EL (cell line): ENCODE measurements at regions not wholly inside any gene's neighbourhood (a gene's known extent, or its start where the extent isn't known, plus 50 kb on each side); places are given as distances from the start of the nearest gene placed in this dataset.
"Not testable (repeated sequence)": the region's sequence is repeated elsewhere in the genome, so short reads cannot be mapped to it uniquely, and the experiment has no call there.

Experiments used
- DNase-seq: peaks from one replicate; pipeline ENCODE4 v3.0.0-alpha.2; 2016

DNA sequence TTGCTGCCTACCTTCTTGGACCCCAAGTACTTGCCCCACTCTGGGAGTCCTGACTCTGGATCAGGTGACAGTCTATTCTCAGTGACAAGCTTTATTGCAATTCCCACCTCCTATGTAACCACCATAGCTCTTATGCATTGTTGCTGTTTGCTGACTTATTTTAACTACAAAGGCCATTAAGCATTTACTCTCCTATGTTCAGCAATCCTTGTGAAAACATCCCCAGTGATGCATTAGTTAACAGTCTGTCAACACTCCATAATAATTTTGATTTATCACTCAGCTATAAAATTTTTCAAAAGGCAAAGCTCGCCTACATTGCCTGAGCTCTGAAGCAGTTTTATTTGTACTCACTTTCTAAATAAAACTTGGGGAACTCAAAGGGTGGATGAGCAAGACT lies 871.8 kb upstream of the SORCS1 start:
- no peak for DNase-seq

DNA sequence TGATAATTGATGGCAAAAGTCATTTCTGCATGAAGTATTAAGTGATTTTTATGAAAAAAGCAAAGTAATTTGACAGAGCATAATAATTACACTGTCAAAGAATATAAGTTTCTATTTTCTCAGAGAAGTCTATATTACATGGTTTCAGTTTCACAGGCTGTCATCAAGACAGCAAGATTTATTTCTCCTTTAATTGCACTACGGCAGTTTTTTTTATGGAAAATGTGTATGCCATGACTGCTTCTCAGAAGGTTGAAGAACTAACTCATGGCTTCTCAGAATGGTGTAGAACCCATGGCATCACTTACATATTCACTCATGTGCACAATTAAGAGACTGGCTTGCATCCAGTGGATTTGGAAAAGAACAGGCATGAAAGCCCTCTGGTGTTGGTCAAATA lies 870.3 kb upstream of the SORCS1 start:
- no peak for DNase-seq

DNA sequence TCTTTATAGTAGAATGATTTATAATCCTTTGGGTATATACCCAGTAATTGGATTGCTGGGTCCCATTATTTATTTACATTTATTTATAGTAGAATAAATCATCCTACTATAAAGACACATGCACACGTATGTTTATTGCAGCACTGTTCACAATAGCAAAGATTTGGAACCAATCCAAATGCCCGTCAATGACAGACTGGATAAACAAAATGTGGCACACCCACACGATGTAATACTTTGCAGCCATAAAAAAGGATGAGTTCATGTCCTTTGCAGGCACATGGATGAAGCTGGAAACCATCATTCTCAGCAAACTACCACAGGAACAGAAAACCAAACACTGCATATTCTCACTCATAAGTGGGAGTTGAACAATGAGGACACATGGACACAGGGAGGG lies 869.0 kb upstream of the SORCS1 start:
- not testable (repeated sequence) for DNase-seq

DNA sequence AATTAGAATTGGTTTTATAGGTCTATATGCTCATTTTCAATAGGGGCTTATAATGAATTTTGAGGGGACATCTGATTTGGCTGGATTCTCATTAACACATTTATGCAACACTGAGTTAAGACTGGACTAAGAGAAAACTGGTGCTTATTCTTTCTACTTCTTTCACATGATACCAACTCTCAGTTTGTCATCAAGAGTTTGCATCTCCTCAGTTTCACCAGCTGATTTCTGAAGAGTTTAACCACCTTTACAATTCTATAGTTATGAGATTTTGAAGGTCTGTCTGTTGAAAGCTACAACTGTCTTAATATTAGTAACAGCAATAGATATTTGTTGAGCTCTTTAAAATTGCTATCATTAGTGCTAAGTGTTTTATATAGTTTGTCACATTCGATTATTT lies 867.0 kb upstream of the SORCS1 start:
- no peak for DNase-seq

DNA sequence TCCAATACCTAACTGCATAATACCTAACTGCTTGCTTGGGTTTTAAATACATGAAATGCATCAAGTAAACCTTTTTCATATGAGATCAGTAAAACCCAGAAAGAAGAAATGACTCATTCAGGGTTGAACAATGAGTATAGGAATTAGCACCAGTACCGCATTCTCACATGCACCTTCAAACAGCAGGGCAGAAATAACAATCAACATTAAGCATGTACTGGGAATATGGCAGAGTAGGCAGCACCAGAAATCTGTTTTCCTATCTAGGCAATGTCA lies 850.3 kb upstream of the SORCS1 start:
- DNase-seq, result no peak

DNA sequence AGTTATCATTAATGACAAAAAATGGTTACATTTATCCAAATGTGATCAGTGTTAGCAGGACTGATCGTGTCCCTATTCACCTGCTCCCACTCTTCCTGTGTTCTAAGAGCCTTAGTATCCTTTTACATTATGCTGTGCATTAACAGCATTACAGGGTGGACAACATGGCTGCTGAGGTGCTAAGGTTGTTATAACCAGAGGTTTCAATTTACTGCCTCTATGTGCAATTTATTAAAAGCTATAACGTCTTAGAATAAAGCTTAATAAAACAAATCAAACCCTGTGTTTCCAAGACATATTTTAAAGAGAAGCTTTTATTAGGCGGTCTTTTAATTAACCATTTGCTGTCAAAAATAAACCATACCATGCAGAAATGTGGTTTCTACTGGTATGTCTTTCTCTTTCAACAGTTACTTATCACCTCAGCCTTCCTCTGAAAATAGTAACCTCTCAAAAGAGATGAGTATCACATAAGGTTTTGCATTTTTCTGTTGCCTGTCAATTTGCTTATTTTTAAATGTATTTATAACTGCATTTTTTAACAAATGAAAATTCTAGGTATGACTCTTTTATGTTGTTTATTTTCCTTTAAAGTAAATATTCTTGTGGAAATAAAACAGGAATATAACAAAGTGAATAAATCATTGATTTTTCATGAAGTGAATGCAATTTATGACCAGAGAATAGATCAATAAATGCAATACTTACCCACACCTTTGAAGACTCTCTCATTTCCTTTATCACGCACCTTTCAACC lies 849.8 kb upstream of the SORCS1 start:
- no peak for DNase-seq

DNA sequence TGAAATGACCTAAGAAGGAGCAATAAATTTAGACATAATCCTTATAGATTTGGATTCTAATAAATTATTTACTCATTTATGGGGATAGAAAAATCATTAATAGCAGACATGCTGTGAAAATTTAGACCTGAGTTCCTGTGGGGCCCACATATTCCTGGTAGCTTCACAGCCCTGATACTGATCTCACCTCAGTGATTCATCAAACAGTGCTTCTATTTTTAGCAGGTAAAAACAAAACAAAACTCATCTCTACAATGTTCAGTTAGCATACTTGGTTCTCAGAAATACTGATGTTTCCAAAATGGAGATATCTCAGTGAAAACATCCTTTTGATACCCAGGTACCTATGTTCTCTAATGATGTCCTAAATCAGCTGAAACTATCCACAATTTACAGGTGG lies 841.1 kb upstream of the SORCS1 start:
- no peak for DNase-seq

DNA sequence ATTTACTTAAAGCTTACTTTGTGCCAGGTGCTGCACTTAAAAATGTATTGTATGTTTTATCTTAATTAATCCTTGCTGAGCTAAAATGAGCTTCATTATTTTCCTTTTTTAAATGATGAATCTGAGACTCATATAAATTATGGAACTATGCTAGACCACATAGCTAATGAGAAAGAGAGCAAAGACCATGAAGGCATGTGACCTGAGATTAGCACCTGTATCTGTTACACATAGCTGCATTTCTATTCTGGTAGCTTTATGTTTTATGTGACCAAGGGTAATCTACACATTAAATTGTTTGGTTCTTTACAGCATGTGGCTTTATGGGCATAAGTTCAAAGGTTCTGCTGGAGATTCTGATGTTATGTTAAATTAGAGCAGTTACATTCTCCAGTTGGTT lies 839.1 kb upstream of the SORCS1 start:
- DNase-seq, result no peak

DNA sequence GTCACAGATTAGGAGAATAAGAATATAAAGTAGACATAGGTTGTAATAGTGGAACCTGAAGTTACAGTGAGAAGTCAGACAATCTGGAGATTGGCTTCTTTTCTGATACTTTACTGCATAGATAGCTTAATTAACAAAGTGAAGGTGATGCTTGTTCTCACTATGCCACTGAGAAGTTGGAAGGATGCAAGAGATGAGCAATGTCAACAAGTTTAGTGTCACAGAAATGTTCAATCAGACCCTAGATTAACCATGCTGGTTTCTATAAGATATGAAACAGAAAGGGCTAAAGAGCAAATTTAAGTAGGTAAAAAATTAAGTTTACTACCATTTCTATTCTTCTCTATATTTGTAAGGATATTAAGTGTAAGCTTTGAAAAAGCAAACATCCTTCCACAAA lies 838.6 kb upstream of the SORCS1 start:
- DNase-seq, result no peak

DNA sequence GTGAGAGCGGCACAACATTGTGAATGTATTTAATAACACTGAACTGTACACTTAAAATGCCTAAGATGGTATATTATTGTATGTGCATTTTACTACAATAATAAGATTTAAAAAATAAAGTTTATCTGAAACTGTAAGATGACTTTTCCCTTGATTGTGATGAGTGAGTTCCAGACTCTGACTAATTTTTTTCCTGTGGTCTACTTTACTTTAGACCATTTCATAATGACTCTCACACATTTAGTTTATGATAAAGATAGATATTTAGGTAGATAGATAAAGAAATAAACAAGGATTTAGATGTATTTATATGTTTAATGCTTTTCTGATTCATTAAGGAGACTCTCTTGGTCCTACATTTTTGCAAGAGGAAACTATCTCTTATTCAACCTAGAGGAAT lies 835.9 kb upstream of the SORCS1 start:
- no peak for DNase-seq

DNA sequence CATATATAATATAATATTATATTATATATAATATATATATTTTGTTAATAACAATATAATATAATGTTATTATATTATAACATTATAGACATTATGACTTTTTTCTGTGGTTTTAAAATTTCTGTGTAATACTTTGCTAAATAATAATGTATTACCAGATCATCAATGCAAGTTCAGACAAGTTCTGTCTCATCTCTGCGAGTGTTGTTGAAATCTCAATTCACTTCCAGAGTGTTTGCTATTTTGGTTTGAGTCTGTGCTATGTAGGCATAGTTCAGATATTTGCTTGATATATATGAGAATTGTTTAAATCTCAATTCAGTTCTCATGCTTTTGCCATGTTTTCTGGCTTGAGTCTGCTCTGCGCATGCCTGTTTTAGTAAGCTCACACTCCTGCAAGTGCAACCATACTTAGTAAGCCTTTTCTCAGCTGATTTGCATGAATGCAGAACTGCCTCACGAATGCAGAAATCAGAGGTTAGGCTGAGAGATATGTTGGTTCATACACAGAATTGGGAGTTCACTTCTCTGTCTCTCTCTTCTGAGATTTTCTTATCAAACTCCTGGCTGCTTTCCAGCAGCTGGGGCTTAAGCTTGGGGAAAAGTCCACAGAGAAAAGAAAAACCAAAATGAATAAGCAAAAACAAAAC lies 830.2 kb upstream of the SORCS1 start:
- DNase-seq, result no peak

DNA sequence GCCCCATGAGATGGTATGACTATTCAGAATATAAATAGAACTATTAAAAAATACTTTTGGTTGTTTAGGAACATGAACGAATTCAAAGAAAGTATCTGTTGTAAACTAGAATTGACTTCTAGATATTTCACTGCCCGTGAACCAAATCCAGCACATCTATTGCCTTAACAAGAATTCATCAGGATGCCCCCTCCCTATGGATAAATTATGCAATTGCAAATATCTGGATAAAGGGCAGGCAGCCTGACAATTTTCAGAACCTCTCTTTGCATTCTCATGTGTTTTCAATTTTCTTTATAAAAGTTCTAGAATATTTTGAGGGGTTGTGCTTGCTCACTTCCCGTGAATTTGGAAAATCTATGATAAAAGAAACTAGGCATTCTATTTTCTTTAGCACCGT lies 822.1 kb upstream of the SORCS1 start:
- no peak for DNase-seq

DNA sequence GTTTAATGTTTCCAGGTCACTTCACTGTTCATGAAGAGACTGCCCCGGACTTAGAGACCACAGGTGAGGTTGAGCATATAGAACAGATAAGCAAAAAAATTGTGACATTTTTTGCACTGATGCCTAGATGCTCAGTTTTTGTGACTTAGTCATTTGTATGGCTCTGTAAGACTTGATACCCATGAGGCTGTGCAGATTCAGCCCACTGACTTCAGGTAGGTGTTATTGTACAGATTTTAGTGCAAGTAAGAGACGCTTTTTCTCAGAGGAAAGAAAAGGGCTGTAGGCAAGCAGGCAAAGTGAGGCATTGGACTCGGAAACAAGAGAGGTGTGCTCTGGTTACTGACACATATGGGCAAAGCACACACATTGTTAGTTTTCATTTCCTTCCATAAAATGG lies 820.1 kb upstream of the SORCS1 start:
- no peak for DNase-seq

DNA sequence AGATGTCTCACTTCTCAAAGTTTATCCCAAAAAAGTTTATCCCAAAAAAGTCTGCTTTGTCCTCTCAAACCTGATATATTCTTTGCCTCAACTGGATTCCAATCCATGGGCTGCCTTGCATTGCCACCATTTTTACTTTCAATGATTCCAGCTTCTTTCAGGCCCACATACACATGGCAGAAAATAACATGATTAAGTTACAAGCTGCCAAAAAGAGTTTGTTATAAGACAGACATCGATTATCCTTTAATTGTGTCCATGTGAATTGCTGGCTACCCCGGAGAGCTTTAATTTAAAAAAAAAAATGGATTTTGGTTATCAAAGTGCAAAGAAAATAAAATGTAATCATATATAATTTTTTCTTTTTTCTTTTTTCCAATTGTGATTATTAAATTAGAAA lies 819.6 kb upstream of the SORCS1 start:
- DNase-seq, result no peak

DNA sequence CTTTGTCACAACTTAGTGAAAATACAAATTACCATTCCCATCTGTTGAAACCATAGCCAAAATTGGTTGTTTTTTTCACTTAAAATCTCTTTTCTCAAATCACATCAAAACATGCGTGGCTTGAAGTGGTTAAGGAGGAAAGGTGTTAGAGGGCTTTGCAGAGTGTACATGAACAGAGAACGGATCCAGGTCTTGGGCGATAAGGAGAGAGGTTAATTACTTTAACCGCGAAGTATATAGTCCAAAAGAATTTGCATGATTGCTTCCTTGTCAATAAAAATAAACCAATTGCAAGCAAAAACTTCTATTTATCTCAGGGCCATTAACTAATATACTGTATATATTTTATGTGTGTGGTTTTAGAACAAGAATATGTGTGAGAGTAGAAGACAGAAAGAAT lies 813.9 kb upstream of the SORCS1 start:
- no peak for DNase-seq

DNA sequence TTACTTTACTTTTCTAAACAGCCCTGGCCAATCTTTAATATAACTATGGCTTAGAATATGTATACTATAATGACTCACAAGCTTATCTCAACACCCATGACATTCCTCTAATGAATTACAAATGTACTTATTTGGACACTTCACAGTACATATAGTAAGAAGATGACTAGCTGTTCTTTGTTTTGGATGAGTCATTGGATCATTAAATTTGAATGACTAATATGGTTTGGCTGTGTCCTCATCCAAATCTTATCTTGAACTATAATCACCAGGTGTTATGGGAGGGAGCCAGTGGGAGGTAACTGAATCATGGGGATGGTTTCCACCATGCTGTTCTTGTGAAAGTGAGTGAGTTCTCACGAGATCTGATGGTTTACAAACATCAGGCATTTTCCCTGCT lies 807.5 kb upstream of the SORCS1 start:
- peak; percentile 27 for DNase-seq

DNA sequence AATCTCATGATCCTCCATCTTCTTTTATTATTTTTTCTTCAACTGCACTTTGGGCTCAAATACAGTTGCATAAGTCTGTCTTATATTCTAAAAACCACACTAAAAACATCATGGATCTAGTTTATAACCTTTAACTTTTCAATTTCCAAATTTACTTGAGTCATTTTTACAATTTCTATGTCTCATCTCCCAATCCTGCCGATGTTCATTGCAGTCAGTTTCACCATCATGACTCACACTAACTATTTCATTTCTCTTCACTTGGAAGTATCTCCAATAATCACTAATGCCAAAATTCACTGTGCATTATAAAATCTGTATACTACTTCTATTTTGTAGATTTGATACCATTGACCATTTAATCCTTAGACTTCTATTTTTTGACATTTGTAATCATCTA lies 806.9 kb upstream of the SORCS1 start:
- peak; percentile 2 for DNase-seq

DNA sequence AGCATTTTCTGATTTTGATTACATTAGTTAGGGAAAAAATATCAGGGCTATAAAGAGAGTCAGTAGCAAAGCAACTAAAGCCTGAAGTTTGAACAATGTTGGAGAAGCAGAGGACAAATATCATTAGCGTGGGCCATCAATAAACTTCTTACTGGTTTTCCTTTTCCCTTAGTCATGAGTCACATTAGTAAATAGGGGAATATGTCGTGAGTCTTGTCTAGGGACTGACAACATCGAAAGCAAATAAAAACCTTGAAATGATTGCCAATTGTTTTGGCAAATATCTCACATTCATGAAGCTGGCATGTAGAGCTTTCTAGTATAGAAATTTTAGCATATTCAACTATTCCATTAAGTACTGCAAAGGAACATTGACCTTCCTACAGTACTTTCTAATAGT lies 806.0 kb upstream of the SORCS1 start:
- DNase-seq, result no peak

DNA sequence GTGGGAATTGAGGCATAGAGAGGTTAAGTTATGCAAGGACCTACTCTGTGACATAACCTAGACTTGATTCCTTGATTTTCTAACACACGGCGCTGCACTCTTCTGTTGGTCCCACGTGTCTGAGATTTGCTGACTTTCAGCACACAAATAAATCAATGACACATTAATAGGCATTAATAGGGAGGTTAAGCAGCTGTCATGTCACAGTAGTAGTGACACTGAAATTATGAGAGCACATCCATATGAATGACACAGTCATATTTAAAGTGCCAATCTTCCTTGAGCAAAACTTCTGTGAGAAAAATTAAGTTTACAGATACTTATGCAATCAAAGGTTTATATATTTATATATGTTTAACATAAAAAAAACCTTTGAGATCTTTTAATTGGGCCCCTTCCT lies 805.4 kb upstream of the SORCS1 start:
- no peak for DNase-seq

DNA sequence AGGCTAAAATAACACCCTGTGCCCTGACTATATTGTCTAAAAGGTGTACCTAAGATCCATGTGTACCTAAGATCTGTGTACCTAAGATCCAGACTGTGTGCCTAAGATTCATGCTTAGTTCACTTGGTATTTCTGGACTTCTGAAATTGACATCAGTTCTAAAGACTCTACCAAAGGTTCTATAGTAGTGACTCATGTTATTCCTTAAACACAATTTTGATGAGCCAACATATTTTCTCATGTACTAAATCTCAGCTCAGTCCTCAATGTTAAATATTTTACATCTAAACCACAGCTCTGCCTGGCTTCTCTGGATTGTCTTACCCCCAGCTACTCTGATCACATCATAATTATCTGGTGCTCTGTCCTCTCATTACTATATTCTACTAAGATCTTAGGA lies 802.3 kb upstream of the SORCS1 start:
- no peak for DNase-seq

DNA sequence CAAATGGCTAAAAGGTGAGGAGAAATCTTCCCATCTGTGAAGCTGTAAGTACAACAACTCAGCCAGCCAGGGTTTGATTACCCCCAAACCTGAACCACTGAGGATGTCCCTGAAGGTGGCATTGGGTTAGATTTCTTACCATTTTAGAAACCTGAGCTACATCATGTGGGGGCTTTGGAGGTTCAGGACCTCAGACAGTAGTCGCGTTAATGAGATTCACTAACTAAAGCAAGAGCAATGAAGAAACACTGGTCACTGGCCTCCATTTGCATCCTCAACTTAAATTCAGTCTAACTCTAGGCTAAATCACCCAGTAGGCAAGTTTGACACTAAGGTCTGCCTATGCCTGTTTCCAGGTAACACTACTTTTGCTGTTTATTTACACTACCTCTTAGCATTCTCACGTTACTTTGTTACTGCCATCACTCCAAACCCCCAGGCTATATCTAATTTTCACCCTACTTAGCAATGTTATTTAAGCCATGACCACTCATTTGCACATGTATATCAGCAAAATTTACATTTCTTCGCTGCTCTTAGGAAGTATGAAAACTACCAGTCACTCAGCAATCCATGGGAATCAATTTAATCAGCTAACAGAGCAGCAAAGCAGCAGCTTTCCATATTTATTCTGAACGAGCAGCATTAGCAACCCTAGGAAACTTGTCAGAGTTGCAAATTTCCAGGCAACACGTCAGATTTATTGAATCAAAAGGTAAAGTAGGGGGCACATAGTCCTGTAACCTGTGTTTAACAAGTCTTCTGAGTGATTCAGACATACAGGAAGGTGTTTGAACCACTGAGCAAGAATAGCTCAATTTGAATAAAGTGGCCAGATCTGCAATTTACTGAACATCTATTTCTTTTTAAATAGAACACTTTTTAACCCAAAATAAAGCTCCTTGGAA lies 788.4 kb upstream of the SORCS1 start:
- DNase-seq, result no peak

DNA sequence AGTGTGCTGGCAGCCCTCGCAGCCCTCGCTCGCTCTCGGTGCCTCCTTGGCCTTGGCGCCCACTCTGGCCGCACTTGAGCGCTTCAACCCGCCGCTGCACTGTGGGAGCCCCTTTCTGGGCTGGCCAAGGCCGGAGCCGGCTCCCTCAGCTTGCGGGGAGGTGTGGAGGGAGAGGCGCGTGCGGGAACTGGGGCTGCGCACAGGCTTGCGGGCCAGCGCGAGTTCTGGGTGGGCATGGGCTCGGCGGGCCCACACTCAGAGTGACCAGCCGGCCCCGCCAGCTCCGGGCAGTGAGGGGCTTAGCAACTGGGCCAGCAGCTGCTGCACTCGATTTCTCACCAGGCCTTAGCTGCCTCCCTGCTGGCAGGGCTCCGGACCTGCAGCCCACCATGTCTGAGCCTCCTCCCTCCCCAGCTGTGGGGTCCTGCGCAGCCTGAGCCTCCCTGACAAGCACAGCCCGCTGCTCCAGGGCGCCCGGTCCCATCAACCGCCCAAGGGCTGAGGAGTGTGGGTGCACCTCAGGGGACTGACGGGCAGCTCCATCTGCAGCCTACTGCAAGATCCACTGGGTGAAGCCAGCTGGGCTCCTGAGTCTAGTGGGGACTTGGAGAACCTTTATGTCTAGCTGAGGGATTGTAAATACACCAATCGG lies 786.0 kb upstream of the SORCS1 start:
- DNase-seq, result not testable (repeated sequence)

DNA sequence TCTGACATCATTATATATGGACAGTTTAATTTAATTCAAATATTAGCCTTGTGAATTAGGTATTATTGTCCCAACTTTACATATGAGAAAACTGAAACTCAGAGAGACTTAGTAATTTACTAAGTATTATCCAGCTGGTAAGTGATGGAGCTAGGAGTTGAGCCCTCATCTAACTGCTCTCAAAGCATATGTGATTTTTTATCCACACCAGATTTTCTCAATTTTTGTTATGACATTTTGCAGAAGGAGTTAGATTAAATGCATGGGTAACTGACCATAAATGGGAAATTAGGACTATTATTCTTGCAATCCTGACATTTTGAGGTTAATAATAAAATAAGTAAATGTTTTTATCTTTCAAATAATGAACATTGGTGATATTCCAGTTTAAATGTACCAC lies 778.3 kb upstream of the SORCS1 start:
- no peak for DNase-seq

DNA sequence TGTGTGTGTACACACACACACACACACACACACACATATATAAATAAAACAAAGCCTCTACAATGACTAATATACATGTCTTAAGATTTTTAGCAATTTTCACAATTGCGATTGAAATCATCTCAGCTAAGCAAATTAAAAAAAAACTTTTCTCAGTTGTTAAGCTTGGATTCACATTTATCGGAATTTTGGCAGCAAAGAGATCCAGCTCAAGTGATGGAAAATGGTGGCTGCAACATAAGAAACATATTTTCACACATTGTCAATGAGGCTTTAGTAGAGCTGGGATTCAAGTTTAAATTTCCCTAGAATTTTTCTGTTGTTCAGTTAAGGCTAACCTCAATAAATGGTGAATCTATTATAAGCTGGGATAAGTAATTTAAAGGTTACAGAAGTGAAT lies 768.6 kb upstream of the SORCS1 start:
- DNase-seq, result no peak
